Endothelial cell of umbilical vein (primary cell): ENCODE measurements at regions not wholly inside any gene's neighbourhood (a gene's known extent, or its start where the extent isn't known, plus 50 kb on each side); places are given as distances from the start of the nearest gene placed in this dataset.

Experiments
- BruUV-seq: library from RNA; stranded (reverse); fragments of 400-500 nt; replicated peaks from 2 replicates; lab custom pipeline; 2021; lab: Mats Ljungman, UMichigan
- CTCF ChIA-PET: fragments of 300-600, 350-600 bp; sonication (Branson Sonifier 250); formaldehyde crosslinking; loops from one replicate; lab custom pipeline; 2021; ENCODE audit warnings: antibody characterized with exemption, inconsistent platforms; lab: Charles Lee
- POLR2A ChIA-PET: fragments of 300-600, 350-600 bp; sonication (Branson Sonifier 250); formaldehyde crosslinking; loops from one replicate; lab custom pipeline; 2021; ENCODE audit warnings: antibody characterized with exemption, inconsistent platforms; lab: Charles Lee
- DNase-seq: peaks from one replicate; pipeline ENCODE4 v3.0.0-alpha.2; 2011; ENCODE audit warnings: low read depth, low spot score
- FAIRE-seq: peaks from 2 replicates; lab custom pipeline; 2011; peaks lifted over from hg19 to GRCh38; lab: Jason Lieb, UNC
- H2AFZ ChIP-seq: 2 replicates; pipeline ENCODE4 v1.6.0; 2012; ENCODE audit warnings: low read depth, low read length, control low read depth, inconsistent platforms
- H3K27ac ChIP-seq: 2 replicates; pipeline ENCODE4 v1.5.1; 2011; ENCODE audit warnings: low read depth, mild to moderate bottlenecking, control low read depth, low read length, moderate library complexity; ENCODE audit not compliant: insufficient read depth
- H3K27me3 ChIP-seq, 2 experiments: 2 replicates each; pipeline versions ENCODE4 v1.6.0 to v1.6.1; 2011; ENCODE audit warnings: low read length in 2 of 2, mixed read lengths in 1 of 2; ENCODE audit not compliant: control insufficient read depth in 2 of 2, insufficient read depth in 2 of 2
- H3K36me3 ChIP-seq, 2 experiments: 2 replicates in 1 of 2; 3 replicates in 1 of 2; pipeline ENCODE4 v1.5.1; 2011; ENCODE audit warnings: low read length in 2 of 2, mild to moderate bottlenecking in 1 of 2, moderate library complexity in 1 of 2; ENCODE audit not compliant: control insufficient read depth in 2 of 2, insufficient read depth in 2 of 2; ENCODE audit errors: extremely low read depth in 1 of 2
- H3K4me1 ChIP-seq: 3 replicates; pipeline ENCODE4 v1.5.1; 2011; ENCODE audit warnings: mild to moderate bottlenecking, low read length; ENCODE audit not compliant: control insufficient read depth, insufficient read depth; ENCODE audit errors: extremely low read depth
- H3K4me2 ChIP-seq: 2 replicates; pipeline ENCODE4 v1.6.1; 2011; ENCODE audit warnings: low read length, control low read depth, mixed read lengths; ENCODE audit not compliant: insufficient read depth
- H3K4me3 ChIP-seq, 3 experiments: fragments of 200-600 bp in 1 of 3; sonication (generic), shearing (Covaris generic) in 1 of 3; replicated peaks in 1 of 3; 2 replicates each; pipeline ENCODE4 v1.5.1; 2011 to 2016; ENCODE audit warnings: control low read depth in 3 of 3, low read length in 3 of 3, mild to moderate bottlenecking in 2 of 3, inconsistent platforms in 1 of 3, low read depth in 1 of 3, moderate library complexity in 1 of 3; ENCODE audit not compliant: insufficient read depth in 1 of 3
- H3K79me2 ChIP-seq: 2 replicates; pipeline ENCODE4 v1.6.0; 2012; ENCODE audit warnings: low read length, inconsistent platforms; ENCODE audit not compliant: control insufficient read depth, insufficient read depth
- H3K9ac ChIP-seq: replicated peaks from 2 replicates; pipeline ENCODE3; 2011; ENCODE audit warnings: low read length, control low read depth; ENCODE audit not compliant: insufficient read depth; ENCODE audit errors: extremely low read depth
- H3K9me1 ChIP-seq: replicated peaks from 3 replicates; pipeline ENCODE4 v1.6.0; 2011; ENCODE audit warnings: mild to moderate bottlenecking, low read length; ENCODE audit not compliant: control insufficient read depth, insufficient read depth; ENCODE audit errors: extremely low read depth
- H3K9me3 ChIP-seq: replicated peaks from 2 replicates; pipeline ENCODE4 v1.5.1; 2012; ENCODE audit warnings: low read length, inconsistent platforms; ENCODE audit not compliant: control insufficient read depth, insufficient read depth
- H4K20me1 ChIP-seq: replicated peaks from 2 replicates; pipeline ENCODE3; 2011; ENCODE audit warnings: mild to moderate bottlenecking, low read length; ENCODE audit not compliant: control insufficient read depth, insufficient read depth; ENCODE audit errors: extremely low read depth
- CTCF ChIP-seq, 2 donors: IDR thresholded peaks; 1 replicate in 1 of 2; 2 replicates in 1 of 2; pipeline ENCODE4 v1.5.1; 2011; ENCODE audit warnings: low read length in 2 of 2, mild to moderate bottlenecking in 2 of 2, moderate library complexity in 2 of 2, control low read depth in 1 of 2, inconsistent platforms in 1 of 2, low read depth in 1 of 2; ENCODE audit not compliant: insufficient read depth in 1 of 2; ENCODE audit errors: extremely low read depth in 1 of 2
- EZH2 ChIP-seq: IDR thresholded peaks from 2 replicates; pipeline ENCODE4 v1.6.1; 2012; ENCODE audit warnings: borderline replicate concordance, low read depth, mild to moderate bottlenecking, moderate library complexity, low read length, inconsistent platforms; ENCODE audit not compliant: severe bottlenecking
- FOS ChIP-seq: IDR thresholded peaks from 2 replicates; pipeline ENCODE4 v1.6.1; 2011; ENCODE audit warnings: mild to moderate bottlenecking, low read length, moderate library complexity, borderline replicate concordance; ENCODE audit not compliant: insufficient read depth
- GATA2 ChIP-seq: IDR thresholded peaks from 2 replicates; pipeline ENCODE4 v1.7.0; 2011; ENCODE audit warnings: low read depth, mild to moderate bottlenecking, moderate library complexity, mixed read lengths, low read length; ENCODE audit not compliant: insufficient read length, insufficient read depth
- JUN ChIP-seq: IDR thresholded peaks from 2 replicates; pipeline ENCODE4 v1.6.1; 2011; ENCODE audit warnings: borderline replicate concordance, low read depth; ENCODE audit not compliant: insufficient read length, insufficient read depth
- MAX ChIP-seq: IDR thresholded peaks from 2 replicates; pipeline ENCODE4 v1.6.1; 2011; ENCODE audit not compliant: insufficient read depth, insufficient read length
- MYC ChIP-seq: IDR thresholded peaks from one replicate; pipeline ENCODE4 v1.6.1; 2011; ENCODE audit warnings: mild to moderate bottlenecking, low read depth, low read length
- POLR2A ChIP-seq: IDR thresholded peaks from 2 replicates; pipeline ENCODE4 v1.6.1; 2012; ENCODE audit warnings: low read depth, mild to moderate bottlenecking, control low read depth, low read length
- POLR2AphosphoS5 ChIP-seq: IDR thresholded peaks from 2 replicates; pipeline ENCODE4 v1.6.1; 2012; ENCODE audit warnings: low read depth, mild to moderate bottlenecking, control low read depth, low read length, moderate library complexity; ENCODE audit not compliant: insufficient read depth
- dilution Hi-C: fragments of 300-500 bp; cut with MboI; formaldehyde crosslinking; loops from one replicate; pipeline ENCODE4 v1.15.0; 2019; ENCODE audit warnings: low sequenced_read_pairs; ENCODE audit not compliant: extremely low pct_ligation_motif_present
- intact Hi-C: fragments of 100-400 bp; cut with micrococcal nuclease; formaldehyde crosslinking; loops from one replicate; pipeline ENCODE4 v1.10.0; 2022

- no TSS peak for BruUV-seq
- no peaks in the 10 kb centered on the region for H3K79me2 ChIP-seq
- no peaks in the 10 kb centered on the region for H3K9me3 ChIP-seq
- H3K4me2 ChIP-seq = no peak overlapping the region
- H3K36me3 ChIP-seq = no peaks in the 10 kb centered on the region
- no peaks in the 10 kb centered on the region for H4K20me1 ChIP-seq
- CTCF ChIA-PET = interaction anchor here (2.9 kb wide), 1 partner anchor 10 kb away, joined by 19 read pairs; no protein-coding TSS in a partner anchor
- no peak overlapping the region for H3K9ac ChIP-seq
- H3K4me3 ChIP-seq = no peak overlapping the region
- no peaks in the 10 kb centered on the region for H3K4me1 ChIP-seq
- H3K27ac ChIP-seq = no peak overlapping the region
- intact Hi-C loops (no loop called here), dilution Hi-C loops (no loop called here)
- no peak for DNase-seq
- no peaks in the 10 kb centered on the region for H3K27me3 ChIP-seq
- no peak overlapping the region for H2AFZ ChIP-seq
- H3K9me1 ChIP-seq = no peaks in the 10 kb centered on the region
- POLR2A ChIA-PET = no interaction called here
- TF ChIP-seq POLR2AphosphoS5 (no peak), JUN (no peak), CTCF (IDR thresholded peaks at IDR 0.05; ENCODE audit: extremely low read depth in 1 of 2, insufficient read depth in 1 of 2, low read depth in 1 of 2, low read length in 2 of 2) (no peak), POLR2A (no peak), EZH2 (no peak), GATA2 (no peak)
- no peak for FAIRE-seq
Observed at GRCh38 chr16:86884390-86884650, 306.0 kb downstream of the FOXL1 start.

GRCh38 chr16:86885139-86885538 is 306.8 kb downstream of the FOXL1 start:
- DNase-seq = no peak
- intact Hi-C loops (no loop called here), dilution Hi-C loops (no loop called here)
- H3K27ac ChIP-seq = no peak overlapping the region
- no peak overlapping the region for H2AFZ ChIP-seq
- no peak overlapping the region for H3K4me3 ChIP-seq
- H3K79me2 ChIP-seq = no peaks in the 10 kb centered on the region
- no peaks in the 10 kb centered on the region for H4K20me1 ChIP-seq
- H3K4me1 ChIP-seq = no peaks in the 10 kb centered on the region
- POLR2A ChIA-PET = no interaction called here
- BruUV-seq = no TSS peak
- H3K36me3 ChIP-seq = no peaks in the 10 kb centered on the region
- no peak overlapping the region for H3K9ac ChIP-seq
- no peaks in the 10 kb centered on the region for H3K9me1 ChIP-seq
- H3K9me3 ChIP-seq = no peaks in the 10 kb centered on the region
- no peak overlapping the region for H3K4me2 ChIP-seq
- TF ChIP-seq CTCF (IDR thresholded peaks at IDR 0.05; ENCODE audit: extremely low read depth in 1 of 2, insufficient read depth in 1 of 2, low read depth in 1 of 2, low read length in 2 of 2) (no peak), FOS (no peak), POLR2A (no peak), JUN (no peak), EZH2 (no peak), GATA2 (no peak), MAX (no peak), MYC (no peak), POLR2AphosphoS5 (no peak)
- no peak for FAIRE-seq
- CTCF ChIA-PET = no interaction called here
- H3K27me3 ChIP-seq = no peaks in the 10 kb centered on the region
